ENCODE measurements at regions not wholly inside any gene's neighbourhood (a gene's known extent, or its start where the extent isn't known, plus 50 kb on each side); places are given as distances from the start of the nearest gene placed in this dataset.

GRCh38 chr7:149568218-149568617 lies 70.6 kb upstream of the ZNF746 start:
- TF ChIP-seq CTCF (optimal IDR thresholded peaks at IDR 0.05 in 1 of 3, IDR thresholded peaks at IDR 0.05 in 1 of 3, conservative IDR thresholded peaks at IDR 0.05 in 1 of 3; ENCODE audit: extremely low read depth in 1 of 3, insufficient read depth in 2 of 3, low read length in 3 of 3) (no peak), EZH2 (IDR thresholded peaks at IDR 0.05; ENCODE audit: low read length) (no peak)
- peaks cover 5 to 19% of the 10 kb centered on the region in 2 experiments for H3K36me3 ChIP-seq (ENCODE audit: control insufficient read depth in 2 of 2, extremely low read depth in 1 of 2, insufficient read depth in 2 of 2, low read length in 2 of 2)
- H3K4me2 ChIP-seq (ENCODE audit: control insufficient read depth, extremely low read depth, insufficient read depth, low read depth, low read length): no peak overlapping the region
- FAIRE-seq (no peak), DNase-seq (ENCODE audit: low read depth, low spot score) (no peak)
- dilution Hi-C loops (cut with MboI; ENCODE audit: extremely low pct_ligation_motif_present, low sequenced_read_pairs): no loop called here
- H3K4me1 ChIP-seq (ENCODE audit: control insufficient read depth, extremely low read depth, insufficient read depth, low read length): no peaks in the 10 kb centered on the region
- peaks cover 6% of the 10 kb centered on the region for H3K79me2 ChIP-seq (ENCODE audit: control insufficient read depth, insufficient read depth, low read length)
- no peaks in the 10 kb centered on the region for H3K27me3 ChIP-seq (ENCODE audit: control insufficient read depth, extremely low read depth, insufficient read depth, low read length)
- H3K9me1 ChIP-seq (ENCODE audit: control insufficient read depth, extremely low read depth, insufficient read depth, low read length): no peaks in the 10 kb centered on the region
- no peaks in the 10 kb centered on the region for H4K20me1 ChIP-seq (ENCODE audit: control insufficient read depth, extremely low read depth, insufficient read depth, low read length)
- H2AFZ ChIP-seq (ENCODE audit: control insufficient read depth, low read length): no peak overlapping the region
- H3K4me3 ChIP-seq (ENCODE audit: control insufficient read depth in 2 of 3, extremely low read depth in 1 of 3, insufficient read depth in 2 of 3, low read depth in 1 of 3, low read length in 3 of 3): no peak overlapping the region
- no peak overlapping the region for H3K9ac ChIP-seq (ENCODE audit: control insufficient read depth, extremely low read depth, insufficient read depth, low read length)
- H3K9me3 ChIP-seq (ENCODE audit: control insufficient read depth, low read depth, low read length): peaks cover 6% of the 10 kb centered on the region
- no peak overlapping the region for H3K27ac ChIP-seq (ENCODE audit: control insufficient read depth, insufficient read depth, low read length)

GRCh38 chr7:149566103-149566502 lies 68.5 kb upstream of the ZNF746 start:
- H3K36me3 ChIP-seq (ENCODE audit: control insufficient read depth in 2 of 2, extremely low read depth in 1 of 2, insufficient read depth in 2 of 2, low read length in 2 of 2): peaks cover 7 to 19% of the 10 kb centered on the region in 2 experiments
- H3K4me1 ChIP-seq (ENCODE audit: control insufficient read depth, extremely low read depth, insufficient read depth, low read length): peaks cover 20% of the 10 kb centered on the region
- no peak overlapping the region for H3K4me3 ChIP-seq (ENCODE audit: control insufficient read depth in 2 of 3, extremely low read depth in 1 of 3, insufficient read depth in 2 of 3, low read depth in 1 of 3, low read length in 3 of 3)
- peaks cover 6% of the 10 kb centered on the region for H3K9me3 ChIP-seq (ENCODE audit: control insufficient read depth, low read depth, low read length)
- H3K79me2 ChIP-seq (ENCODE audit: control insufficient read depth, insufficient read depth, low read length): peaks cover 9% of the 10 kb centered on the region
- no peak for DNase-seq (ENCODE audit: low read depth, low spot score)
- no peaks in the 10 kb centered on the region for H3K27me3 ChIP-seq (ENCODE audit: control insufficient read depth, extremely low read depth, insufficient read depth, low read length)
- peak; percentile 82 for FAIRE-seq
- no peak overlapping the region for H2AFZ ChIP-seq (ENCODE audit: control insufficient read depth, low read length)
- H3K9ac ChIP-seq (ENCODE audit: control insufficient read depth, extremely low read depth, insufficient read depth, low read length): no peak overlapping the region
- H3K9me1 ChIP-seq (ENCODE audit: control insufficient read depth, extremely low read depth, insufficient read depth, low read length): no peaks in the 10 kb centered on the region
- H3K27ac ChIP-seq (ENCODE audit: control insufficient read depth, insufficient read depth, low read length): no peak overlapping the region
- dilution Hi-C loops (cut with MboI; ENCODE audit: extremely low pct_ligation_motif_present, low sequenced_read_pairs): no loop called here
- no peak overlapping the region for H3K4me2 ChIP-seq (ENCODE audit: control insufficient read depth, extremely low read depth, insufficient read depth, low read depth, low read length)
- TF ChIP-seq EZH2 (IDR thresholded peaks at IDR 0.05; ENCODE audit: low read length) (no peak), CTCF (optimal IDR thresholded peaks at IDR 0.05 in 1 of 3, IDR thresholded peaks at IDR 0.05 in 1 of 3, conservative IDR thresholded peaks at IDR 0.05 in 1 of 3; ENCODE audit: extremely low read depth in 1 of 3, insufficient read depth in 2 of 3, low read length in 3 of 3) (no peak)
- no peaks in the 10 kb centered on the region for H4K20me1 ChIP-seq (ENCODE audit: control insufficient read depth, extremely low read depth, insufficient read depth, low read length)
